Psoas muscle (tissue), 7 donors: ENCODE measurements at regions not wholly inside any gene's neighbourhood (a gene's known extent, or its start where the extent isn't known, plus 50 kb on each side); places are given as distances from the start of the nearest gene placed in this dataset.

Experiments used
- ATAC-seq, 4 donors: fragments of 200-7000 bp; cut with Tn5 transposase; one replicate each; pipeline ENCODE4 v1.9.1; 2020; ENCODE audit warnings: moderate library complexity in 3 of 4, mild to moderate bottlenecking in 2 of 4
- DNase-seq, 2 donors: peaks; one replicate each; pipeline ENCODE4 v3.0.0-alpha.2; 2020
- H3K27ac ChIP-seq: fragments of 200-600 bp; one replicate; pipeline ENCODE4 v1.8.0; 2022
- H3K27me3 ChIP-seq, 3 donors: fragments of 200-600 bp in 1 of 3; one replicate each; pipeline versions ENCODE4 v1.6.1 to v1.8.0; 2013 to 2022; ENCODE audit warnings: low read length in 2 of 3, mild to moderate bottlenecking in 2 of 3, moderate library complexity in 1 of 3; ENCODE audit not compliant: insufficient read depth in 3 of 3
- H3K36me3 ChIP-seq, 2 donors: fragments of 200-600 bp in 1 of 2; one replicate each; pipeline versions ENCODE4 v1.6.1 to v1.8.0; 2013 to 2022; ENCODE audit warnings: low read depth in 1 of 2, mild to moderate bottlenecking in 1 of 2, moderate library complexity in 1 of 2; ENCODE audit not compliant: insufficient read depth in 1 of 2
- H3K4me1 ChIP-seq: fragments of 200-600 bp; one replicate; pipeline ENCODE4 v1.8.0; 2022
- H3K4me3 ChIP-seq: fragments of 200-600 bp; one replicate; pipeline ENCODE4 v1.8.0; 2022; ENCODE audit warnings: mild to moderate bottlenecking
- H3K9me3 ChIP-seq: fragments of 200-600 bp; one replicate; pipeline ENCODE4 v1.8.0; 2022
- WGBS, 3 donors: extraction: QIAGEN DNeasy Blood & Tissue Kit; methylation state at CpG; one replicate each; pipeline versions ENCODE4 v1.1.6 to v1.1.7; 2013; 5-methylcytosine and 5-hydroxymethylcytosine counted together
- intact Hi-C, 2 donors: fragments of 100-400 bp; cut with DNase I; formaldehyde crosslinking; loops; one replicate each; pipeline versions ENCODE4 v1.11.0 to v1.14.2; 2022
- TF ChIP-seq, protein P1 (sequence below): fragments of 200-600 bp; IDR thresholded peaks from one replicate; pipeline ENCODE4 v1.8.0; 2022; ENCODE audit warnings: antibody characterized with exemption
- donor health status: healthy with polysubstance abuse.
- donor health status: DM: no; HTN: no; CAD: no; lungs with moderate emphysema.
- donor health status: Bipolar disorder and iron deficiency.
- donor health status: healthy.
- donor health status: DM: yes; HTN: yes; CAD: no.
- donor health status: DM: no; HTN: no; CAD: no.
- donor health status: DM: yes; HTN: yes; CAD: no.

DNA sequence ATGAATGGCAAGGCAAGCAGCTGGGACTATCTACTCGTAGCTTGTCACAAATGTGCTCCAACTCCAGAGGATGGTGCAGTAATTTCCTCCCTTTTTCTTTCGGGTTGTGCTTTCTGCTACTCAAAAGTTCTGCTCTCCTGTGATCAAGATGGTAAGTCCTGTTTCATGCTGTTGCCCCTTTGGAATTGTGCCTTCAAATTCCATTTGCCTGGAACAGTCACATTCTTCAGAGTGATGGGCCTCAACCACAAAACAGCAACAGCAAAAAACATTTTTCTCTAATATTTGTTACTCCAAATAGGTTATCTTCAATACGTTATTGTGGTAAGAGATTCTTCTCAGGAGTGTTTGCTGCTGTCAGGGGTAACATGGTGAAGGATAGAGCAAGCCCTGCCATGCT lies 209.3 kb downstream of the PALM2AKAP2 start:
- Histone ChIP-seq H3K4me1 (no peaks in the 10 kb centered on the region), H3K27ac (no peak overlapping the region), H3K27me3 (no peaks in the 10 kb centered on the region), H3K36me3 (no peaks in the 10 kb centered on the region), H3K9me3 (no peaks in the 10 kb centered on the region), H3K4me3 (no peak overlapping the region)
- intact Hi-C loops, result no loop called here
- DNase-seq (no peak), ATAC-seq (no peak)
- TF ChIP-seq, protein P1, sequence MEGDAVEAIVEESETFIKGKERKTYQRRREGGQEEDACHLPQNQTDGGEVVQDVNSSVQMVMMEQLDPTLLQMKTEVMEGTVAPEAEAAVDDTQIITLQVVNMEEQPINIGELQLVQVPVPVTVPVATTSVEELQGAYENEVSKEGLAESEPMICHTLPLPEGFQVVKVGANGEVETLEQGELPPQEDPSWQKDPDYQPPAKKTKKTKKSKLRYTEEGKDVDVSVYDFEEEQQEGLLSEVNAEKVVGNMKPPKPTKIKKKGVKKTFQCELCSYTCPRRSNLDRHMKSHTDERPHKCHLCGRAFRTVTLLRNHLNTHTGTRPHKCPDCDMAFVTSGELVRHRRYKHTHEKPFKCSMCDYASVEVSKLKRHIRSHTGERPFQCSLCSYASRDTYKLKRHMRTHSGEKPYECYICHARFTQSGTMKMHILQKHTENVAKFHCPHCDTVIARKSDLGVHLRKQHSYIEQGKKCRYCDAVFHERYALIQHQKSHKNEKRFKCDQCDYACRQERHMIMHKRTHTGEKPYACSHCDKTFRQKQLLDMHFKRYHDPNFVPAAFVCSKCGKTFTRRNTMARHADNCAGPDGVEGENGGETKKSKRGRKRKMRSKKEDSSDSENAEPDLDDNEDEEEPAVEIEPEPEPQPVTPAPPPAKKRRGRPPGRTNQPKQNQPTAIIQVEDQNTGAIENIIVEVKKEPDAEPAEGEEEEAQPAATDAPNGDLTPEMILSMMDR, result no peak
- 83 to 94% (median 91%) methylated on average over 3 of the region's 3 CpGs for WGBS, 3 donors

DNA sequence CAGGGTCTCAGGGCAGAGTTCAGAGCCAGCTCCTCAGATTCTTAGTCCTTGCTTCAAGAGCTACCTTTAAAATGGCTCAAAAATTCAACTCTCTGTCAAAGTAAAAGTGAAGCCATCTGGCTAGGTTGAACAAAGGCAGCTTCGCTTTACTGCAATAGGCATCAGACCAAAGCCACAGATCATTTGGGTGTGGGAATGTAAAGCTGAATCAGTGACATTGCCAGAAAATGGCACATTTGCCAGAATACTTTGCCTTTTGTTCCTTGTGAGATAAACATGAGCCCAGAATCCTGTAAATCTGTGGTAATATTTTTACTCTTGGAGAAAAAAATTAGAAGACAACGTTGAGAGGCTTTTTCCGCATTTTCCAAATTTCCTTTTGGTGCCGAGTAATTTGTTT lies 210.5 kb downstream of the PALM2AKAP2 start:
- ATAC-seq, result no peak
- Histone ChIP-seq H3K27me3 (no peaks in the 10 kb centered on the region), H3K4me1 (no peaks in the 10 kb centered on the region), H3K9me3 (no peaks in the 10 kb centered on the region), H3K36me3 (no peaks in the 10 kb centered on the region), H3K4me3 (no peak overlapping the region), H3K27ac (no peak overlapping the region)
- intact Hi-C loops, result no loop called here
- TF ChIP-seq, protein P1, result no peak
- WGBS, 3 donors, result 74 to 81% (median 80%) methylated on average over 4 of the region's 4 CpGs
- DNase-seq, result no peak

- ATAC-seq (no peak), DNase-seq (no peak)
- H3K27me3 ChIP-seq, result no peaks in the 10 kb centered on the region
- no peaks in the 10 kb centered on the region for H3K36me3 ChIP-seq
- H3K4me1 ChIP-seq, result peaks cover 7% of the 10 kb centered on the region
- no peaks in the 10 kb centered on the region for H3K9me3 ChIP-seq
- no peak overlapping the region for H3K27ac ChIP-seq
- WGBS, 3 donors, result 94 to 97% (median 94%) methylated on average over 1 of the region's 1 CpG
- TF ChIP-seq, protein P1, result no peak
- no peak overlapping the region for H3K4me3 ChIP-seq
- intact Hi-C loops, result no loop called here
Measured at GRCh38 chr9:109992293-109992692, 212.3 kb downstream of the PALM2AKAP2 start.

DNA sequence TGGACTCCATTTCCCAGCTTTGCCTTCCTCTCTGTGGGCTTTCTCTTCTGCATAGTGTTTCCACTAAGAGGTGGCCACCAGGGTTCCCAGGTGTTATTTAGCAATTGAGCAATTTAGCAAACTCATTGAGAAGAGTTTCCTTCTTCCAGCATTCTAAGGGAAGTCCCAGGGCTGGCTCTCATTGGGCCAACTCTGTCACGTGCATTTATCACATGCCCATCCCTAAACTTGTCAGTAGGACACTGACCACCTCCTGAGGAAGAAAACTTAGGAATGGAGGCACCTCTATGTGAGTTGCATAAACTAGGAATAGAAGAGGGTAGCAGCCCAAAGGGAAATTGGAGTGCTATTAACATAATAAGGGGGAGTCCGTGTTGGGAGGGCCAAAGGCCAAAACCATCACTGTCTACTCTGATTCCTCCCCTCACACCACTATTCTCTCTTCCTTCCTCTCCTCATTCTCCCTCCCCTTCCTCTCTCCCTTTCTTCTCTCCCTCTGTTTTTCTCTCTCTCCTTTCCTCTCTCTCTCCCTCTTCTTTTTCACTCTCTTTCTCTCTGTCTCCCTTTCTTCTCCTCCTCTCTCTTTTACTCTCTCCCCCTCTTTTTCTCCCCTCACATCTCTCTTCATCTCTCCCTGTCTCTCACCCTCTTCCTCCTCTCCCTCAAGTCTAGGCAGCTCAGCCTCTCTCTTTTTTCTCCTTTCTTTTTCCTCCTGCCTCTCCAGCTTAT lies 213.4 kb downstream of the PALM2AKAP2 start:
- TF ChIP-seq, protein P1, result no peak
- WGBS, 3 donors, result 74 to 87% (median 81%) methylated on average over 2 of the region's 2 CpGs
- no peak for DNase-seq
- H3K9me3 ChIP-seq, result no peaks in the 10 kb centered on the region
- peaks cover 9% of the 10 kb centered on the region for H3K4me1 ChIP-seq
- intact Hi-C loops, result no loop called here
- H3K27ac ChIP-seq, result no peak overlapping the region
- no peaks in the 10 kb centered on the region for H3K36me3 ChIP-seq
- ATAC-seq, result no peak
- H3K27me3 ChIP-seq, result no peaks in the 10 kb centered on the region
- no peak overlapping the region for H3K4me3 ChIP-seq

DNA sequence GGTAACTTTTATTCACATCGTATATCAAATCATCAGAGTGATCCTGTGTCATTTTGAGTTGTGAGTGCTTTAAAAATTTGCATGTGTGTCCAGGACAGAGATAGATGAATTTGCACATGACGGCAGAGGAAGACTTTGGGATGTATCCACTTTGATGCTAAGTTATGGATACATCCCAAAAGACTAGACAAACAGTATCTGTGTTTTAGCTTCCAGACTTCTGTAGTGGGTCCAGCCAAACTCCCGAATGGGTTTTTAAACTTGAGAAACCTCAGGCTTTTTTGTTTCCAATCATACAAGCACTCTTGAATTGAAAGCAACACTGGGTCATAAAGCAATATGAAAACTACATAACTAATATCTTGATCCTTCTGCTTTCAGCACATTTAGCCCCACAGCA lies 213.8 kb downstream of the C9orf152 start:
- Histone ChIP-seq H3K27ac (no peak overlapping the region), H3K9me3 (no peaks in the 10 kb centered on the region), H3K27me3 (no peaks in the 10 kb centered on the region), H3K4me3 (no peak overlapping the region), H3K36me3 (no peaks in the 10 kb centered on the region), H3K4me1 (peaks cover 9% of the 10 kb centered on the region)
- DNase-seq (no peak), ATAC-seq (no peak)
- TF ChIP-seq, protein P1, result no peak
- WGBS, 3 donors, result 66 to 83% (median 68%) methylated on average over 3 of the region's 3 CpGs
- intact Hi-C loops, result no loop called here
